H1 (cell line): ENCODE measurements at regions not wholly inside any gene's neighbourhood (a gene's known extent, or its start where the extent isn't known, plus 50 kb on each side); places are given as distances from the start of the nearest gene placed in this dataset.
"Not testable (repeated sequence)": the region's sequence is repeated elsewhere in the genome, so short reads cannot be mapped to it uniquely, and the experiment has no call there.

ENCODE experiments used
- CTCF ChIA-PET: fragments of 300-600 bp; sonication (Branson Sonifier 250); formaldehyde crosslinking; loops from one replicate; lab custom pipeline; 2021; ENCODE audit not compliant: partially characterized antibody; lab: Charles Lee
- POLR2A ChIA-PET: fragments of 300-600 bp; sonication (Branson Sonifier 250); formaldehyde crosslinking; loops from one replicate; lab custom pipeline; 2021; ENCODE audit warnings: inconsistent platforms; ENCODE audit not compliant: partially characterized antibody; lab: Charles Lee
- DNase-seq, 2 experiments: peaks; one replicate each; pipeline versions ENCODE4 v3.0.0 to v3.0.0-alpha.2; 2010 to 2022; ENCODE audit warnings: low spot score in 2 of 2, low read depth in 1 of 2, mixed read lengths in 1 of 2
- FAIRE-seq: peaks from 2 replicates; lab custom pipeline; 2011; peaks lifted over from hg19 to GRCh38; lab: Jason Lieb, UNC
- H2AFZ ChIP-seq: 2 replicates; pipeline ENCODE4 v1.8.1; 2012; ENCODE audit warnings: low read length, inconsistent platforms
- H2AK5ac ChIP-seq: 2 replicates; pipeline ENCODE4 v1.6.1; 2013; ENCODE audit warnings: low read depth, low read length
- H2BK120ac ChIP-seq: replicated peaks from 2 replicates; pipeline ENCODE3; 2013; ENCODE audit warnings: low read depth, low read length, inconsistent platforms
- H2BK12ac ChIP-seq: 2 replicates; pipeline ENCODE4 v1.6.1; 2013; ENCODE audit warnings: low read depth, low read length
- H2BK15ac ChIP-seq: 2 replicates; pipeline ENCODE4 v1.6.1; 2013; ENCODE audit warnings: low read length
- H2BK20ac ChIP-seq: 2 replicates; pipeline ENCODE4 v1.6.1; 2013; ENCODE audit warnings: low read length
- H2BK5ac ChIP-seq: 2 replicates; pipeline ENCODE4 v1.6.1; 2013; ENCODE audit warnings: low read depth, low read length
- H3K14ac ChIP-seq: 2 replicates; pipeline ENCODE4 v1.6.1; 2013; ENCODE audit warnings: inconsistent platforms; ENCODE audit not compliant: insufficient read length
- H3K18ac ChIP-seq: 2 replicates; pipeline ENCODE4 v1.6.1; 2013; ENCODE audit warnings: low read length; ENCODE audit errors: extremely low read depth
- H3K23ac ChIP-seq: 2 replicates; pipeline ENCODE4 v1.6.1; 2013; ENCODE audit warnings: inconsistent platforms; ENCODE audit not compliant: insufficient read length
- H3K23me2 ChIP-seq: 2 replicates; pipeline ENCODE4 v1.6.1; 2013; ENCODE audit warnings: low read depth, low read length
- H3K27ac ChIP-seq: 2 replicates; pipeline ENCODE4 v1.6.1; 2011; ENCODE audit warnings: low read depth, low read length, inconsistent platforms
- H3K27me3 ChIP-seq, 4 experiments: replicated peaks in 1 of 4; 1 replicate in 1 of 4; 2 replicates in 3 of 4; pipeline versions ENCODE4 v1.6.1 to v1.8.1; 2011 to 2013; ENCODE audit warnings: low read length in 3 of 4, mild to moderate bottlenecking in 3 of 4, inconsistent platforms in 2 of 4, mixed read lengths in 2 of 4, moderate library complexity in 1 of 4; ENCODE audit not compliant: control insufficient read depth in 3 of 4, insufficient read depth in 3 of 4; ENCODE audit errors: extremely low read depth in 1 of 4
- H3K36me3 ChIP-seq, 4 experiments: 2 replicates each; pipeline versions ENCODE4 v1.6.1 to v1.8.1; 2011 to 2013; ENCODE audit warnings: mild to moderate bottlenecking in 4 of 4, low read length in 3 of 4, moderate library complexity in 2 of 4, control low read depth in 1 of 4, inconsistent platforms in 1 of 4; ENCODE audit not compliant: insufficient read depth in 4 of 4, control insufficient read depth in 2 of 4
- H3K4ac ChIP-seq: replicated peaks from 2 replicates; pipeline ENCODE3; 2013; ENCODE audit warnings: low read length, low read depth, mixed read lengths, inconsistent platforms; ENCODE audit not compliant: insufficient read length
- H3K4me1 ChIP-seq, 4 experiments: replicated peaks in 1 of 4; 1 replicate in 1 of 4; 2 replicates in 3 of 4; pipeline versions ENCODE4 v1.6.1 to v1.8.1; 2011 to 2013; ENCODE audit warnings: low read length in 3 of 4, inconsistent platforms in 2 of 4, mixed read lengths in 1 of 4; ENCODE audit not compliant: insufficient read depth in 4 of 4, control insufficient read depth in 3 of 4
- H3K4me2 ChIP-seq, 2 experiments: 2 replicates each; pipeline versions ENCODE4 v1.6.1 to v1.8.1; 2011 to 2013; ENCODE audit warnings: low read depth in 2 of 2, low read length in 2 of 2, control low read depth in 1 of 2, inconsistent platforms in 1 of 2, mild to moderate bottlenecking in 1 of 2; ENCODE audit not compliant: insufficient read depth in 1 of 2
- H3K4me3 ChIP-seq, 4 experiments: fragments of 200-600, 300-600 bp in 1 of 4; sonication (generic), shearing (Covaris generic), sonication (Bioruptor Twin) in 1 of 4; 2 replicates each; pipeline versions ENCODE4 v1.5.1 to v1.8.1; 2011 to 2016; ENCODE audit warnings: low read length in 4 of 4, low read depth in 3 of 4, control low read depth in 2 of 4, inconsistent platforms in 2 of 4, mild to moderate bottlenecking in 2 of 4, mixed read lengths in 1 of 4, moderate library complexity in 1 of 4; ENCODE audit not compliant: insufficient read depth in 2 of 4; ENCODE audit errors: extremely low read depth in 1 of 4
- H3K56ac ChIP-seq: replicated peaks from 2 replicates; pipeline ENCODE3; 2013; ENCODE audit warnings: low read depth, mild to moderate bottlenecking, mixed read lengths, low read length, inconsistent platforms; ENCODE audit not compliant: insufficient read length
- H3K79me1 ChIP-seq: 2 replicates; pipeline ENCODE4 v1.6.1; 2013; ENCODE audit warnings: low read depth, low read length, control low read depth
- H3K79me2 ChIP-seq, 2 experiments: 2 replicates each; pipeline versions ENCODE4 v1.6.1 to v1.8.1; 2012 to 2013; ENCODE audit warnings: low read length in 2 of 2, mild to moderate bottlenecking in 2 of 2, inconsistent platforms in 1 of 2; ENCODE audit not compliant: insufficient read depth in 2 of 2, control insufficient read depth in 1 of 2
- H3K9ac ChIP-seq, 4 experiments: replicated peaks in 1 of 4; 1 replicate in 1 of 4; 2 replicates in 3 of 4; pipeline versions ENCODE4 v1.6.1 to v1.8.1; 2011 to 2013; ENCODE audit warnings: low read depth in 3 of 4, low read length in 3 of 4, control low read depth in 2 of 4, mild to moderate bottlenecking in 2 of 4, moderate library complexity in 2 of 4, inconsistent platforms in 1 of 4; ENCODE audit errors: extremely low read depth in 1 of 4
- H3K9me3 ChIP-seq, 2 experiments: 2 replicates each; pipeline versions ENCODE4 v1.6.1 to v1.8.1; 2012 to 2013; ENCODE audit warnings: mild to moderate bottlenecking in 2 of 2, moderate library complexity in 2 of 2, control low read depth in 1 of 2, inconsistent platforms in 1 of 2, low read depth in 1 of 2, low read length in 1 of 2, mixed read lengths in 1 of 2; ENCODE audit not compliant: insufficient read depth in 2 of 2
- H4K20me1 ChIP-seq, 2 experiments: replicated peaks in 1 of 2; 2 replicates each; pipeline versions ENCODE3 to v1.8.1; 2011 to 2013; ENCODE audit warnings: inconsistent platforms in 2 of 2, low read length in 2 of 2, mild to moderate bottlenecking in 1 of 2; ENCODE audit not compliant: insufficient read depth in 2 of 2, control insufficient read depth in 1 of 2
- H4K5ac ChIP-seq: 2 replicates; pipeline ENCODE4 v1.6.1; 2013; ENCODE audit warnings: low read length, low read depth, mixed read lengths, inconsistent platforms; ENCODE audit not compliant: insufficient read length
- H4K8ac ChIP-seq: 2 replicates; pipeline ENCODE4 v1.8.0; 2013; ENCODE audit warnings: mild to moderate bottlenecking, moderate library complexity, low read length, inconsistent platforms; ENCODE audit not compliant: insufficient read depth; ENCODE audit errors: extremely low read depth
- H4K91ac ChIP-seq: replicated peaks from 2 replicates; pipeline ENCODE3; 2013; ENCODE audit warnings: low read length, mixed read lengths, inconsistent platforms; ENCODE audit not compliant: insufficient read length
- WGBS, 2 experiments: shearing (Covaris generic) in 1 of 2; methylation state at CpG; one replicate each; pipeline versions ENCODE4 v1.1.6 to v1.1.7; 2013 to 2015; ENCODE audit warnings: low lambda C conversion rate in 2 of 2, mixed read lengths in 2 of 2, inconsistent platforms in 1 of 2, low coverage in 1 of 2, missing lambda C conversion rate in 1 of 2; ENCODE audit not compliant: insufficient replicate concordance in 2 of 2, insufficient coverage in 1 of 2, insufficient read length in 1 of 2; ENCODE audit errors: extremely low coverage in 1 of 2, missing lambda C conversion rate in 1 of 2; 5-methylcytosine and 5-hydroxymethylcytosine counted together

GRCh38 chr2:87449462-87449980 is 298.4 kb upstream of the PLGLB2 start:
- H4K20me1 ChIP-seq, H2BK20ac ChIP-seq, H2BK120ac ChIP-seq, FAIRE-seq, H2BK5ac ChIP-seq, H2BK15ac ChIP-seq, POLR2A ChIA-PET, H3K4ac ChIP-seq, H3K4me1 ChIP-seq, CTCF ChIA-PET, H3K4me2 ChIP-seq, H3K79me2 ChIP-seq, H3K23me2 ChIP-seq, H4K91ac ChIP-seq, H3K18ac ChIP-seq, H3K36me3 ChIP-seq, H3K56ac ChIP-seq, H3K79me1 ChIP-seq, H3K23ac ChIP-seq, H3K14ac ChIP-seq, H3K9ac ChIP-seq, H4K5ac ChIP-seq, H3K9me3 ChIP-seq, H2AK5ac ChIP-seq, H2BK12ac ChIP-seq, H3K27me3 ChIP-seq, DNase-seq, H4K8ac ChIP-seq, H2AFZ ChIP-seq, H3K27ac ChIP-seq, H3K4me3 ChIP-seq: not testable (repeated sequence)
- 87% methylated on average over 2 of the region's 3 CpGs; no CpG with 5 or more reads in 1 of the 2 experiments for WGBS, 2 experiments

- not testable (repeated sequence) for H3K23me2 ChIP-seq
Measured at GRCh38 chr2:87452193-87452592, 295.7 kb upstream of the PLGLB2 start.

More at GRCh38 chr2:87452193-87452592, 295.7 kb upstream of the PLGLB2 start:
- 91% methylated on average over 3 of the region's 4 CpGs; no CpG with 5 or more reads in 1 of the 2 experiments for WGBS, 2 experiments
- H3K79me2 ChIP-seq, DNase-seq, H2BK20ac ChIP-seq, H3K23ac ChIP-seq, H3K4me2 ChIP-seq, H4K20me1 ChIP-seq, H3K9ac ChIP-seq, FAIRE-seq, H4K8ac ChIP-seq, POLR2A ChIA-PET, H2AK5ac ChIP-seq, CTCF ChIA-PET, H2AFZ ChIP-seq, H3K27me3 ChIP-seq, H3K9me3 ChIP-seq, H2BK5ac ChIP-seq, H4K91ac ChIP-seq, H4K5ac ChIP-seq, H3K36me3 ChIP-seq, H3K27ac ChIP-seq, H3K18ac ChIP-seq, H3K4me3 ChIP-seq, H3K4me1 ChIP-seq, H2BK12ac ChIP-seq, H3K56ac ChIP-seq, H3K14ac ChIP-seq, H2BK120ac ChIP-seq, H3K79me1 ChIP-seq, H3K4ac ChIP-seq, H2BK15ac ChIP-seq: not testable (repeated sequence)
